Upper lobe of left lung (tissue), 6 donors: ENCODE measurements at regions not wholly inside any gene's neighbourhood (a gene's known extent, or its start where the extent isn't known, plus 50 kb on each side); places are given as distances from the start of the nearest gene placed in this dataset.

Experiments
- ATAC-seq, 2 donors: fragments of 200-7000 bp; cut with Tn5 transposase; one replicate each; pipeline ENCODE4 v1.9.1; 2022; ENCODE audit warnings: mild to moderate bottlenecking in 2 of 2, moderate library complexity in 2 of 2; ENCODE audit not compliant: low FRiP score in 2 of 2
- DNase-seq, 2 donors: peaks; one replicate each; pipeline ENCODE4 v3.0.0-alpha.2; 2019 to 2020
- H3K27ac ChIP-seq, 4 donors: fragments of 200-600 bp; sonication (generic); one replicate each; pipeline ENCODE4 v1.5.1; 2016 to 2019
- H3K27me3 ChIP-seq, 4 donors: fragments of 200-600 bp; sonication (generic); one replicate each; pipeline ENCODE4 v1.5.1; 2017 to 2019
- H3K36me3 ChIP-seq, 4 donors: fragments of 200-600 bp; sonication (generic); one replicate each; pipeline ENCODE4 v1.5.1; 2016 to 2019
- H3K4me1 ChIP-seq, 4 donors: fragments of 200-600 bp; sonication (generic); one replicate each; pipeline ENCODE4 v1.5.1; 2018 to 2019
- H3K4me3 ChIP-seq, 4 donors: fragments of 200-600 bp; sonication (generic); one replicate each; pipeline ENCODE4 v1.5.1; 2017 to 2019; ENCODE audit warnings: mild to moderate bottlenecking in 2 of 4, moderate library complexity in 1 of 4
- H3K9me3 ChIP-seq, 4 donors: fragments of 200-600 bp; sonication (generic); one replicate each; pipeline ENCODE4 v1.5.1; 2018 to 2019
- CTCF ChIP-seq, 6 experiments: fragments of 450-650 bp in 4 of 6; fragments of 200-600 bp in 2 of 6; sonication (generic) in 2 of 6; IDR thresholded peaks; one replicate each; pipeline ENCODE4 v1.5.1; 2016 to 2019; ENCODE audit warnings: antibody characterized with exemption in 6 of 6
- EP300 ChIP-seq, 4 donors: sonication (generic); formaldehyde crosslinking; IDR thresholded peaks; one replicate each; pipeline ENCODE4 v1.5.1; 2017; ENCODE audit warnings: antibody characterized with exemption in 4 of 4, control low read depth in 2 of 4
- POLR2A ChIP-seq, 4 donors: fragments of 450-650 bp; IDR thresholded peaks; one replicate each; pipeline ENCODE4 v1.5.1; 2016 to 2017; ENCODE audit warnings: antibody characterized with exemption in 4 of 4, mild to moderate bottlenecking in 2 of 4
- POLR2AphosphoS5 ChIP-seq, 2 donors: sonication (generic); formaldehyde crosslinking; IDR thresholded peaks; one replicate each; pipeline ENCODE4 v1.5.1; 2017; ENCODE audit warnings: antibody characterized with exemption in 2 of 2
- WGBS, 2 donors: methylation state at CpG; one replicate each; pipeline ENCODE4 v1.1.5; 2017 to 2018; 5-methylcytosine and 5-hydroxymethylcytosine counted together
- donor health status: DM: no; HTN: no; CAD: no; lungs with moderate emphysema.
- donor health status: DM: no; HTN: yes; CAD: no; lungs with severe emphysema.

- Histone ChIP-seq H3K4me1 (no peaks in the 10 kb centered on the region), H3K9me3 (no peaks in the 10 kb centered on the region), H3K36me3 (no peaks in the 10 kb centered on the region), H3K4me3 (no peak overlapping the region), H3K27ac (no peak overlapping the region), H3K27me3 (no peaks in the 10 kb centered on the region)
- ATAC-seq (no peak), DNase-seq (no peak)
- TF ChIP-seq EP300 (IDR thresholded peaks at IDR 0.05), result no peak
- TF ChIP-seq CTCF (IDR thresholded peaks at IDR 0.05), result no peak
- TF ChIP-seq POLR2AphosphoS5 (IDR thresholded peaks at IDR 0.05), result no peak
- TF ChIP-seq POLR2A (IDR thresholded peaks at IDR 0.05), result no peak
- 79 to 81% methylated on average over 6 of the region's 6 CpGs for WGBS, 2 donors
These were observed 943.5 kb downstream of the BCL11B start for GRCh38 chr14:98328496-98328895.

- no peaks in the 10 kb centered on the region for H3K9me3 ChIP-seq
- H3K36me3 ChIP-seq, result no peaks in the 10 kb centered on the region
- H3K4me3 ChIP-seq, result no peak overlapping the region
- TF ChIP-seq EP300 (IDR thresholded peaks at IDR 0.05) (no peak), POLR2A (IDR thresholded peaks at IDR 0.05) (no peak), CTCF (IDR thresholded peaks at IDR 0.05) (no peak)
- DNase-seq (no peak), ATAC-seq (no peak)
- H3K4me1 ChIP-seq, result no peaks in the 10 kb centered on the region
- 75 to 78% methylated on average over 5 of the region's 5 CpGs for WGBS, 2 donors
- no peak overlapping the region for H3K27ac ChIP-seq
- no peaks in the 10 kb centered on the region for H3K27me3 ChIP-seq
These were observed 937.8 kb downstream of the BCL11B start for GRCh38 chr14:98334186-98334585.

DNA sequence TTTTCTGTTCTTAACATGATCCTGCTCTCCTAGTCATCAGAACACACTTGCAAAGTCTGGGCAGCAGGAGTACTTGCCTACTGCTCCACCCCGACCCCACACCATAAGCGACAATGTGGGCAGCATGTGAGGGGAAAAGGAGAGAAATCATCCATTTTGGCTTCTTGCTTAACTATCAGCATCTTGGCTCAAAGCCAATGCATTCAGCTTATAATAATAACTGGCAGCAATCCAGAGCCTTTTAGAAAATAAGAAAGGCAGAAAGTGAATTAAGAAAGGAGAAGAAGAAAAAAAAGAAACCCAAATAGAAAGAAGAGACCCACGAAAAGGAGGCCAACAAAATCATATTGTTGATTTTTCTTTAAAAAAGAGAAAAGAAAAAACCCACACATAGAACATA lies 930.8 kb downstream of the BCL11B start:
- DNase-seq (no peak), ATAC-seq (no peak)
- Histone ChIP-seq H3K27me3 (no peaks in the 10 kb centered on the region), H3K27ac (no peak overlapping the region), H3K4me1 (no peaks in the 10 kb centered on the region), H3K9me3 (no peaks in the 10 kb centered on the region), H3K36me3 (no peaks in the 10 kb centered on the region), H3K4me3 (no peak overlapping the region)
- 53 to 72% methylated on average over 3 of the region's 3 CpGs for WGBS, 2 donors
- TF ChIP-seq EP300 (IDR thresholded peaks at IDR 0.05) (no peak), POLR2AphosphoS5 (IDR thresholded peaks at IDR 0.05) (no peak), POLR2A (IDR thresholded peaks at IDR 0.05) (no peak), CTCF (IDR thresholded peaks at IDR 0.05) (no peak)

- ATAC-seq, result no peak
- 57 to 64% methylated on average over 5 of the region's 5 CpGs for WGBS, 2 donors
- no peak overlapping the region for H3K27ac ChIP-seq
- no peak for TF ChIP-seq CTCF (IDR thresholded peaks at IDR 0.05)
- no peak for DNase-seq
- H3K4me1 ChIP-seq, result no peaks in the 10 kb centered on the region
- H3K9me3 ChIP-seq, result no peaks in the 10 kb centered on the region
- no peaks in the 10 kb centered on the region for H3K27me3 ChIP-seq
- H3K4me3 ChIP-seq, result no peak overlapping the region
- no peaks in the 10 kb centered on the region for H3K36me3 ChIP-seq
These were observed 926.8 kb downstream of the BCL11B start for GRCh38 chr14:98345161-98345560.

DNA sequence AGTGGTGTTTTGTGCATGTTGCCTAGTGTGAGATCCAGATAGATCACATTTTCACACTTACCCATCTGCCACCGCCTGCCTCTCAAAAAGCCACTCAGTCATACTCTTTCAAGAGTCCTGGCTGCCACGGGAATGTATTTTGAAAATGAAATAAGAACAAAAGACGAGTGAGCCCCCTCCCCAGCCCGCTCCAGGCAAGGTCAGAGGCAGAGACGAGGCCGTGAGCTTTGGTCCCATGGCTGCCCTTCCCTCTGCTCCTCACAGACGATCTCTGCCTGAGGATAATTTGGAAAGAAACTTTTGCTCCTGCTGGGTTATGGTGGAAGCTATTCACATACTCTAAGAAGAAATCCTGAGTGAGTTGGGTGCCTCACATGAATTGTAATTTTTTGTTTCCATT lies 924.3 kb downstream of the BCL11B start:
- Histone ChIP-seq H3K4me3 (no peak overlapping the region), H3K36me3 (no peaks in the 10 kb centered on the region), H3K27ac (no peak overlapping the region), H3K4me1 (no peaks in the 10 kb centered on the region), H3K27me3 (no peaks in the 10 kb centered on the region), H3K9me3 (no peaks in the 10 kb centered on the region)
- ATAC-seq, result no peak
- DNase-seq, result no peak
- no peak for TF ChIP-seq POLR2AphosphoS5 (IDR thresholded peaks at IDR 0.05)
- TF ChIP-seq CTCF (IDR thresholded peaks at IDR 0.05), result no peak
- TF ChIP-seq EP300 (IDR thresholded peaks at IDR 0.05), result no peak
- no peak for TF ChIP-seq POLR2A (IDR thresholded peaks at IDR 0.05)
- WGBS, 2 donors, result 68 to 81% methylated on average over 7 of the region's 7 CpGs
